Testis (tissue), 2 donors: ENCODE measurements at regions not wholly inside any gene's neighbourhood (a gene's known extent, or its start where the extent isn't known, plus 50 kb on each side); places are given as distances from the start of the nearest gene placed in this dataset.
A peak's percentile ranks its signal among the peaks of the same experiment; 100 is the strongest.

Experiments
- POLR2A ChIP-seq: fragments of 450-650 bp; IDR thresholded peaks from one replicate; pipeline ENCODE4 v1.6.1; 2017; ENCODE audit warnings: antibody characterized with exemption, mild to moderate bottlenecking, moderate library complexity
- TF ChIP-seq, protein P1 (sequence below), 3 experiments: fragments of 450-650 bp in 2 of 3; fragments of 200-600 bp in 1 of 3; sonication (generic) in 1 of 3; IDR thresholded peaks; one replicate each; pipeline ENCODE4 v1.5.1; 2016 to 2019; ENCODE audit warnings: antibody characterized with exemption in 3 of 3, mild to moderate bottlenecking in 2 of 3, moderate library complexity in 1 of 3

DNA sequence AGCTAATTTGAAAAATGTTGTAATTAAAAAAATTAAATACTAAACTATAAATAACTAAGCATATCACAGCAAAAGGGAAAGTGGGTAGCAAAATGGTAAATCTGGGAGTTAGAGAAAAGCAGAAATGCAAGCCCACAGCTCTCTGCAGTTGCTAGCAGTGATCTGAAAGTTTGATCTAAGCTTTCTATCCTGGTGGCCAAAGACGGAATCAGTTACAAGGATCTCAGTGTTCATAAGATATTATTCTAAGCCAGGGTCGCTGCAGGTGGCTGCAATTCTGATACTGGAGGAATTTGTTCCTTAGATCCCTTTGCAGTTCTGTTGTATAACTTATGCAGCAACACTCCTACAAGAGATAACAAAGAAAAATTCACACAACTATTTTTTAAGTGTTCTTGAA lies 363.7 kb downstream of the SETD4 start:
- TF ChIP-seq, protein P1, sequence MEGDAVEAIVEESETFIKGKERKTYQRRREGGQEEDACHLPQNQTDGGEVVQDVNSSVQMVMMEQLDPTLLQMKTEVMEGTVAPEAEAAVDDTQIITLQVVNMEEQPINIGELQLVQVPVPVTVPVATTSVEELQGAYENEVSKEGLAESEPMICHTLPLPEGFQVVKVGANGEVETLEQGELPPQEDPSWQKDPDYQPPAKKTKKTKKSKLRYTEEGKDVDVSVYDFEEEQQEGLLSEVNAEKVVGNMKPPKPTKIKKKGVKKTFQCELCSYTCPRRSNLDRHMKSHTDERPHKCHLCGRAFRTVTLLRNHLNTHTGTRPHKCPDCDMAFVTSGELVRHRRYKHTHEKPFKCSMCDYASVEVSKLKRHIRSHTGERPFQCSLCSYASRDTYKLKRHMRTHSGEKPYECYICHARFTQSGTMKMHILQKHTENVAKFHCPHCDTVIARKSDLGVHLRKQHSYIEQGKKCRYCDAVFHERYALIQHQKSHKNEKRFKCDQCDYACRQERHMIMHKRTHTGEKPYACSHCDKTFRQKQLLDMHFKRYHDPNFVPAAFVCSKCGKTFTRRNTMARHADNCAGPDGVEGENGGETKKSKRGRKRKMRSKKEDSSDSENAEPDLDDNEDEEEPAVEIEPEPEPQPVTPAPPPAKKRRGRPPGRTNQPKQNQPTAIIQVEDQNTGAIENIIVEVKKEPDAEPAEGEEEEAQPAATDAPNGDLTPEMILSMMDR (IDR thresholded peaks at IDR 0.05), result peak in 1 of 3 experiments; percentile 5
- no peak for TF ChIP-seq POLR2A
